ENCODE measurements at regions not wholly inside any gene's neighbourhood (a gene's known extent, or its start where the extent isn't known, plus 50 kb on each side); places are given as distances from the start of the nearest gene placed in this dataset.

DNA sequence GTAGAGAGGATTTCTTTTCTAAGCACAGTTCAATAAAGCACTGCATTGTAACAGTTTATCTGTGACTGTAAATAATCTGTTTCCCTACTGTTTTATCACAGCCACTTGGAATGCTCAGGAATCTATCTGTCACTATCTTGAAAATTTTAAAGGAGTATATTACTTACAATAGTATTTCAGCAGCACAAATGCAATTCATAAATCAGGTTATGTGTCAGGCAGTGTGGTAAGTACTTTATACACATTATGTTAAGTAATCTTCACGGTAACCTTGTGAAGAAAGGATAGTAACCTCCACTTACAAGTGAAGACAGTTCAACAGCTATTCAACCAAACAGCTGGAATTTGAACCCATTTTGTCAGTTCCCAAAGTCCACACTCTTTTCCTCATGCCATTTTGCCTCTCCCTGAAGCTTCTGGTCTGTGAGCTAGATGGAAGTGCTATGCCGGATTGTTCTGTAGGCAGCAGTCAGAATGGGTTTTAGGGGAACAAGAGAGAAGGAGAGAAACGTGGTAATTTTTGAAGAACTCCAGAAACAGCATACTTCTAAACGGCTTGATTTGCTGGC, 125.0 kb downstream of the KLF12 start:
- Histone ChIP-seq H3K27ac (no peak overlapping the region), H3K4me3 (no peak overlapping the region)

DNA sequence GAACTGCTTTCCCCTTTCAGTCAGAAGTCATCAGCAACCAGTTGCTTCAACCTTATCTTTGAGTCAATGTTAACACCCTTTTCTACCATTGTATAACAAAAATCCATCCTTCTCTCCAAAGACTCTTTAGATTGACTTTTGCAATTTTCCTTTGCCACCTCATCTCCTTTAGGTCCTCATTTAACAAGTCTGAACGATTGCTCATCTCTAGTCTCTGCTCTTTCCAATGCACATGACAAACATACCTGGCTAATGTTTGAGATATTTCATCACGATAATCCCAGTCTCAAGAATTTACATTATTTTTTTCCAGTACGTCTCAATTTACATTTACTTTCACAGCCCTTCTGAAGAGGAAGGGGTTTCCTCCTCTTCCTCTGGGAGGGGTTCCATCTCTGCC, 127.5 kb downstream of the KLF12 start:
- H3K27ac ChIP-seq, result no peak overlapping the region
- H3K4me3 ChIP-seq, result no peak overlapping the region

DNA sequence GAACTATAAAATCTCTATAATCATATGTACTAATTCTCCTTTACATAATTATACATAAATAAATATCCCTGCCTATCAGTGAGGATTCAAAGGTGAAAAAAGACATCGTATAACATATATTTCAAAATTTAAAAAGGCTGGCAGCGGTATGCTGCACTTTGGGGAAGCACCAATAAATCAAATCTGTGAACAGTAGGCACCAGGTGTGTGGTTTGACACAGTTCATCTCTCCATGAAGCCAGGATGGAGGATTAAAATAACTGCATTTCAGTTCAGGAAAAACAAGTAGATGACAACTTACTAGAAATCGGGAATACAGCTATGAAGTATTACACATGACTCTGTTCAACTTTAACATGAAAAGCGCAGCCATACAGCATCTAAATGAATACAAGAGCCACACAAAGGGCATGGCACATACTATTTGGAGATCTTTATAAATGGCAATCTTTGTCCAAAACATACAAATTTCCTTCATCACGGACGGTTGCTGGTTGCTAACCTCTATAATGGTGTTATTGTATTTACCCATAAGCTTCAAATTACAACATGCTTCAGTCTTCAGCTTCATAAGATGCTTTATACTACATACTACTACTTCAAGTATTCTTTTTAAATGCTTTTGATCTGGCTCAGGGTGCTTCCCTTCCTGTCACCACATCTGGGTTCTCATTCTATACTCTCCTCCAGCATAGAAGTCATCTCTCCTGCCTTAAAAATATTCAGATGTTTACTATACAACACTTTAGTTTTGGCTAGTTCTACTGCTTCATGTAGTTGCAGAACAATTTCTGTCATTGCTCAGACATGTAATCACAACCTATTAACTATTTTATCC, 128.7 kb downstream of the KLF12 start:
- Histone ChIP-seq H3K4me3 (no peak overlapping the region), H3K27ac (no peak overlapping the region)

DNA sequence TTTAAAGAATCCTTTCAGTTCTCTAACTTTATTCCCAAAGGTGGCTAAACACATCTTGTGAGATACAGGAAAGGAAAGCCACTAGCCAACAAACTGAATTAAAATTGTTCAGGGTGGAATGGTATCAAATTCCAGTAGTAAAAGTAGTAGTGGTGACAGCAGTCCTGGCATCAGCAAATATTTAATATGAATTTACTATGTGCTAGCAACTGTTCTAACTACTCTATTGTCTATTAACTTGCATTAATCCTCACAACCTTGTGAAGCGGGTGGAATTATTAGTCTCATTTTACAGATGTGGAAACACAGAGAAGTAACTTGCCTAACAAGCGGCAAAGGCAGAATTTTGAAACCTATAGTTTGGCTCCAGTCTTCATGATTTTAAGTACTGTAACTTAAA, 130.1 kb downstream of the KLF12 start:
- Histone ChIP-seq H3K27ac (no peak overlapping the region), H3K4me3 (no peak overlapping the region)

DNA sequence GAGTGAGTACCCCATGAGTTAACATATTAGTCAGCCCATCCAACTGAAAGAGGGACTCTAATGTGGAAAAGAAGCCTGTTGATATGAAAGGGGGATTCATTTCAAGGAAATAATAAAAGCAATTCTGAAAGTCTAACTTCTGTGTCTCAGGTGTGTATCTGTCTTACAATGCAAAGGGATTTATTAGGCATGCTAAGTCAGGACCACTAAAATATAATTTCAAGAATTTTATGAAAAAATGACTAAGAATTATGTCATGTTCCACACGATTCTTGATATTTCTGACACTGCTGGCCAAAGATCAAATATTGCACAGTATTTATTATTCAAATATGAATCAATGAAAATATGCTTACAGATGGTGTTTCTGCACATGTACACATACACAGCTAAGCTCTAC, 130.8 kb downstream of the KLF12 start:
- H3K27ac ChIP-seq, result no peak overlapping the region
- H3K4me3 ChIP-seq, result no peak overlapping the region

DNA sequence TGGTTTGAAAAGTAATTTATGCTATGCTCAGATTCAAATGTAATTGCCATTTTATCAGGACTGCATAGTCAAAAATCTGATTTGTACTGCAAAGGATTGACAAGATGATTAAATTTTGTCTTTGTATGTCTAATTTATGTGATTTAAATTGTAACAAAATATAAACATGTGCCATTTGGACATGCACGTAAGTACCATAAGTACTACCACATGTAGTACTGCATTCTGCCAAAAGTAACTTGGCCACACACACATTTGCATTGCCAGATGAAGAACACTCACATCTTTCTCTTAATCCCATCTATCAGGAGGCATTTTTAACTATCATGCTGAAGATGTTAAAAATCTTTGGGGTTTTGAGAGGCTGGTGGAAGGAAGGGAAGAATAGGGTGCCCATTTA, 133.3 kb downstream of the KLF12 start:
- Histone ChIP-seq H3K27ac (no peak overlapping the region), H3K4me3 (no peak overlapping the region)

DNA sequence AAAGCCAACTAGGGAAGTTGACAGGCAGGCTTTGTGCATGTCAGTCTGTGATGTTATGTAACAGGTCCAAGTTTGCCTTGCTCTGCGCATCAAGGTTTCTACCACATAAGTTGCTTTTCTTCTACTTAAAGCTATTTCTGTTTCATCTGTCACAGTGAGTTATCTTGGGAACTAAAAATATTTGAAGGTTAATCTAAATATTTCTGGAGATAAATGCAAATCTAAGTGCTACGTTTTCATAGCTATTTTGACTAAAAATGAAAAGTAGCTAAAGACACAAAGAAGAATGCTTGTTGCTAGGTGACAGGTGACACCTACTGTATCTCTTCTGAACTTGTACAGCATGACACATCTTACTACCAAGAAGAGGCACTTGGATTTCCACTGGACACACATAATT, 135.6 kb downstream of the KLF12 start:
- no peak overlapping the region for H3K4me3 ChIP-seq
- H3K27ac ChIP-seq, result no peak overlapping the region

DNA sequence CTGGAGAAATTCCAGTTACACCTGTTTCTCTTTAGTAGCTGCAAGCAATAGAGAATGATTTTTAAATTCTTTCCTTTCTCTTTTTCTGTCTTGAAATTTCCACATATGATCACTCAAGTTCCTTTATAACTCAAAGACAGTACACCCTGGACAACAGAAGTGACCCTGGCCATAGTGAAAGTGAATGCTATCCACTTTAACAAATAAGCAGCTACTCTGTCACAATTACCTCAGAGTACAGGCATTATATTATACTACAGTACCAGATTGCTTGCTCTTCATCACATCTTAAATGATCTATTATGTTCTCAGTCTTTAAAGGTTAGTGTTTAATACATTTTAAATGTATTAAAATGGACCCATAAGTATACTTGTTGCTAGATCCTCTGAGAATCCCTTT, 136.2 kb downstream of the KLF12 start:
- Histone ChIP-seq H3K27ac (no peak overlapping the region), H3K4me3 (no peak overlapping the region)

DNA sequence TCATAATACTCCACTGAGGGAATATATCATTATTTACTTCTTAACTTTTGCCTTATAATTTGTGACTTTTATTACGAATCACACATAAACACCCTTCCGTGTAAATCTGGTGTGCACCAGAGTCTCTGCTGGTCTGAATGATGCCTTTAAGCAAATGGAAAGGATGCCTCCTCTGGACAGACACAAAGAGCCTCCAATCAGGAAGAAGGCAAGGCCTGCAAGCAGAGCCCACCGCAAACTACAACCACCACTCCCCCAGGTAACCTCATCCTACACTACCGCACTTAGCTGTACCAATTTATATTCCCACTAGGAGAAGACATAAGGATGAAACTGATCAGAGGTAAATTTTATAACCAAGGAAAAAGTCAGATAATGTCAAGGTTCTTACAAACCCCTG, 137.6 kb downstream of the KLF12 start:
- Histone ChIP-seq H3K27ac (no peak overlapping the region), H3K4me3 (no peak overlapping the region)

DNA sequence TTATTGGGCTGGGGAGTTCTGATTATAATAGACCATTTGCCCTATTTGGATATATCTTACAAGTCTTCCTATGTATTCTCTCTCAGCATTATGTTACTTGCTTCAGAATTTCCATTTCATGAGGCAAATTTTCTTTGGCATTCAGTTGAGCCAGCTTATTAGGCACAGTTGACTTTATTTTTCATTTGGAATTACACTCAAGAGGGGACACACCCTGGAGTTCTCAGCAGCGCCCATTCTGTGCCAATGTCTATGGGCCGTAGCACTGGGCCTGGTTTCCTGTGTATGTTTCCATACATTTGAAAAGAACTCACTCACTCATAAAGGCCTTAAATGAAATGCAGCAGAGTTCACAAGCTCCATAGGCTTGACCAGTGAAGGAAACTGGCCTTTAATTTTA, 138.5 kb downstream of the KLF12 start:
- Histone ChIP-seq H3K27ac (no peak overlapping the region), H3K4me3 (no peak overlapping the region)

DNA sequence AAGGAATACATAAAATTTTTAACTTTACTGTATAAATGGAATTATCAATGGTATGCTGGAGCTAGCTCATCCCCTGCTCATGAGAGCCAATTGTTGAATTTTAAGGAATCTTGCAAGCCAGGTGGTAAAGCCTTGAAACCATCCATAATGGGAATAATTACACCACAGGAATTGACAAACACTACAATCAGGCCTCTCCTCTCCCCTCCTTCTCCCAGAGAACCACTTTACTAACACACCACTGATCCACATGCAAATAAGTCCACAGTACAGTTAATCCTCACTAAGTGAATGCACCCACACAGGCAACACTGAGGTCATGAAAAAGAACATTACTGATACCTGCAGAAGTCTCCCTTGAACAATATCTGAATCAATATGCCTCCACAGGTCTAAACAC, 140.5 kb downstream of the KLF12 start:
- Histone ChIP-seq H3K4me3 (no peak overlapping the region), H3K27ac (no peak overlapping the region)

DNA sequence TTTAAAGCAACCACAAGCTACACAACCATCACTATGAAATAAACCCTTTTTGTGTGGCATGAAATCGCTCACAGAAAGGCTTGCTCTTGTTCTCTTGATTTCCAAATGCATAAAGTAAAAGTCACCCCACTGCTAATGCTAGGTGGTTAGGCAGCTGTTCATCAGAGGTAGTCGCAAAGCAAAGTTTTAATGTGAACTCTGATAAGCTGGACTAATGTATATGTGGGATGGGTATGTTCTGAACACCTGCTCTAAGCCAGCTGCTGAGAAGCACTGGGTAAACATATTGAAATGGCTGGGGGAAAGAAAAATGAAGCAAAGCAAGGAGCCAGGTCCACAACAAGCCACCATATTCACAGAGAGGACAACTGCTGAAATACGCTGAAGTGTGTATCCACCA, 142.3 kb downstream of the KLF12 start:
- Histone ChIP-seq H3K4me3 (no peak overlapping the region), H3K27ac (no peak overlapping the region)

DNA sequence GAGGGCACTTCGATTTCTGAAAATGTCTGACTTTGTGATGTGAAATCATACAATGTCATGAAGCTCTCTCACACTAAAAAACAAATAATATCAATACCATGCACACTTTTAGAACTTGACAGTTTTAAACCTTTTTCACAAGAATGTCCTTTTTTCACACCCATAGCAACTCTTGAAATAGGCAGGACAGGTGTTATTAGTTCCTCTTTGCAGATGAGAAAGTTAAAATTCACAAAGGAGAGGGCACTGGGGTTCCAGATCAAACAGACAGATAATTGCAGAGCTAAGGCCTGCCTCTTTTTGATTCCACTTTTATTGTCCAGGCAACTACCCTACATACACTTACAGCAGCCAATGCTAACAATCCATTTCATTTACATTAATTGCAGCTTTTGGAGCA, 142.8 kb downstream of the KLF12 start:
- no peak overlapping the region for H3K27ac ChIP-seq

DNA sequence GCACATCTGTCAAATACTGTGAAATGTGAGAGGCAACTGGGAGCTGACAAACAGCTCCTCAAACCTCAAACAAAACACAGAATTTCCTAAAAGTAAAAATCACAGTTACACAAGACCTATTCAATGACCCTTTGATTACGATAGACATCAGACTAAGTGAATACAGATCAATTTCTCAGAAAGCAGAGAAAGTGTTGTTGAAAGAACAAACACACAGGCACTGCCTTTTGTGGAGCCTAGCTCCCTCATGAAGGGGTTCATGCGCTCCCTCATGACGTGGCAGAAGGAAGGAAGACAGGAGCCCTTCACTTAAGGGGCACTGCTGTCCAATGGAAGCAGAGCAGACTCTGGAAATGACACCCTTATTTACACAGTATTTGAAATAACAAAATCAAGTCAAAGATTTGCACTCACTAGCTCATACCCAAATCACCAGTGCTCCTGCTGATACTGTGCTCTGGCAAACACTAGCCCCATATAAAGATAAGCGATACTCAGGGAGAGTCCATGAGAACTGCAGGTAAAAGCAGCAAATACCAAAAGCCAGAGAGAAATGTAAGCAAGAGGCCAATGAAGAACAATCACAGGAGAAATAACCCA, 144.9 kb downstream of the KLF12 start:
- H3K27ac ChIP-seq, result no peak overlapping the region
- no peak overlapping the region for H3K4me3 ChIP-seq

More for the DNA sequence above, 142.8 kb downstream of the KLF12 start:
- H3K4me3 ChIP-seq, result no peak overlapping the region

DNA sequence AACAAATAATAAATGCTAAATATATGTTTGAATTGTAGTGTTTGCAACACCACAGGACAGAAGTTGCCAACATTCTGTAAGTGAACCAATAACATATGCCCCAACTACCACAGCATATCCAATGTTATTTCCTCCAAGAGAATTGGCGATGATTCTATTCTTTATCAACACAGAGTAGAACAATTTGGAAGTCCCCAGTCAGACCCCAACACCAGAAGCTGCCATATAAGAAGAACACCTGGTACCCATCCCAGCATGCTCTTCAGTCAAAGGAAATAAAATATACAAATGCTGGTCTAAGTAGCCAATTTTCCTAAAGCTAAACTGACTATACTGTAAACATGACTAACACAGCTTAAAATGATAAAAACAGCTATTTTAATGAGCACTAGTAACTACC, 145.7 kb downstream of the KLF12 start:
- H3K4me3 ChIP-seq, result no peak overlapping the region
- no peak overlapping the region for H3K27ac ChIP-seq

DNA sequence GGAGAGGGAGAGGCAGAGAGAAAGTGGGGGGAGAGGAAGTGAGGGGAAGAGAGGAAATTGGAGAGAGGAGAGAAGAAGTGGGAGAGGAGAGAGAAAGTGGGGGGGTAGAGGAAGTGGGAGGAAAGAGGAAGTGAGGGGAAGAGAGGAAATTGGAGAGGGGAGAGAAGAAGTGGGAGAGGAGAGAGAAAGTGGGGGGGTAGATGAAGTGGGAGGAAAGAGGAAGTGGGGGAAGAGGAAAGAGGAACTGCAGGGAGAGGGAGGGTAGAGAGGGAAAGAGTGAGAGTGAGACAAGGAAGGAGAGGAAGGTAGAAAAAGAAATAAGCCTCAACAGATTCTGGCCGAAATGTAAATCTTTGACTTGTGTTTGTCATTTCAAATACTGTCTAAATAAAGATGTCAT, 146.6 kb downstream of the KLF12 start:
- no peak overlapping the region for H3K27ac ChIP-seq

DNA sequence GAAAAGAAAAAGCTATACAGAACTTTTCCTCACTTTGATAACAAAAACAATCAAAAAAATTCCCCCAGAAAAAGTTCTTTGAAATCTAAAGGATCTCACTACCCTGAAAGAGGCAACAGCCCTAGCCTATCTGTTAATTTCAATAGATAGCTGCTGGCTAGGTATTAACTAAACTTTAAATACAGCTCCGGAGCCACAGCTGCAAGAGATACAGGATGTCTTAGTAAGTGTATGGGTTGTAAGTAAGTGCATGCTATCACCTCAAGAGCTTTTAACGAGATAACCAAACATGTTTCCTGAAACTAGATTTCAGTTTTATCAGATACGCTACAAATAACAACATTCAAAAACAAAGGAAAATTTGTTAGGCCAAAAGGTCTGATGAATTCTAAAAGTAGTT, 148.4 kb downstream of the KLF12 start:
- Histone ChIP-seq H3K4me3 (no peak overlapping the region), H3K27ac (no peak overlapping the region)

More for the DNA sequence above, 146.6 kb downstream of the KLF12 start:
- no peak overlapping the region for H3K4me3 ChIP-seq

DNA sequence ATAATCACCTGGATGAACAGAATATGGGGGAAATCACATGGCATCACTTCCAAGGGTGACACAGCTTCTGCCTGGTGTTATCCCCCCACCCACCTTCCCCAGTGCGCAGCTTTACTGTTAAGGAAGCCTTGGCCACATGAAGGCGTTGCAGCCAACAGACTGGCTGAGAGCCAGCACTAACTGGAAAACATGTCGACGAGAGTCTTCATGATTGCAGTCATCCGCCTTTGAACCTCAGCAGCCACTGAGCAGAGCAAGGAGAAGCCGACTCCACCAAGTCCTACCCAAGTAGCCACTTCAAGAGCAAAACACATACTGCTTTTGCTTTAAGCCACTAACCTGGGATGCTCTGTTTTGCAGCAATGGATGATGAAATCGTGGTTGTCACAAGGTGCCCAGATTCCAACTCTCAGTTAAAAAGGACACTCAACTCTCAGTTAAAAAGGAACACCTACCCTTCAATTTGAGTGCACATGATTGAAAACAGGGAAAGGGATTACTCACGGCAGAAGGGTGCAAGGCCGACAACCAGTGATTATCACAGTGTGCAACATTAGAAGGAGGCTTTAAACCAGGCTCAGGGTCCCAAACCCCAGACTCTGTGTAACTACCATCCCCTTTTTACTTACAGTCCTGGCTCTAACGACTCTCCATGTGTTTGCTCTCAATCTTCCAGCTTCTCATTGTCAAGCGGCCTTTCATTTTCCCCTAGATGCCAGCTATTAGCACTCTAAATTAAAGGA, 149.1 kb downstream of the KLF12 start:
- Histone ChIP-seq H3K27ac (peak overlapping the region in 1 of 21 experiments; percentile 8), H3K4me3 (no peak overlapping the region)

DNA sequence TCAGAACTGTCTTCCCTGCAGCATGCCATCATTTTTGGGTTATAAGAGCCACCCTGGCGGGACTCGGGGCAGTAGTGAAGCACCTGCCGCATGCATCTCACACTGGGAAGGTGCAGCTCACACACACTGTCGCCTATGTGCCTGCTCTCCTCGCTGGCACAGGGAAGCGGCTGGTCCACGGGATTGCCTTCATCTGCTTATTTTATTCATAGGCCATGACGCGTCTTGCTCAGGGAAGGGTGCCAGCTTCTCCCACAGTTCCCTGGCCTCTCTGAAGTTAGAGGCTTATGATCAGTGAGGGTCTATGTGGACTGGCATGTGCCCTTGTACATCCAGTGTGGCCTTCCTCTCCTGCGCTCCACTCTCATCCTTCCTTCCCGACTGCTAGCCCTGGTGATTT, 150.0 kb downstream of the KLF12 start:
- Histone ChIP-seq H3K27ac (no peak overlapping the region), H3K4me3 (no peak overlapping the region)

DNA sequence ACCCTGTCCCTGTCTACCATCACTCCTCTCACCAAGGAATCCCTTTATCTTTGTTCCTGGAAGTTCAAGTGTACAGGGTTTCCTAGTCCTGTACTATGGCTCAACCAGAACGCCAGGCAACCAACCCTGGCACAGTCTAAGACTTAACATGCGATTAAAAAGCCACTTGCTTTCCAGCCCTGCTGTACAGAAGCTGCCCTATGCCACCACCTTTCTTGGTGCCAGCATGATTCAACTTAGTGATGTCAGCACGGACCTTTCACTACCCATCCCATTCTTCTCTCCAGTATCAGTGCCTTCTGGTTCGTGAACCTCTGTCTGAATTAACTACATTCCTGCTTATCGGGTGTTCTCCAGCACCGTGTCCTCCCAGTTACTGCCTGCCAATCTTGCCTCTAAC, 151.1 kb downstream of the KLF12 start:
- no peak overlapping the region for H3K4me3 ChIP-seq
- no peak overlapping the region for H3K27ac ChIP-seq

DNA sequence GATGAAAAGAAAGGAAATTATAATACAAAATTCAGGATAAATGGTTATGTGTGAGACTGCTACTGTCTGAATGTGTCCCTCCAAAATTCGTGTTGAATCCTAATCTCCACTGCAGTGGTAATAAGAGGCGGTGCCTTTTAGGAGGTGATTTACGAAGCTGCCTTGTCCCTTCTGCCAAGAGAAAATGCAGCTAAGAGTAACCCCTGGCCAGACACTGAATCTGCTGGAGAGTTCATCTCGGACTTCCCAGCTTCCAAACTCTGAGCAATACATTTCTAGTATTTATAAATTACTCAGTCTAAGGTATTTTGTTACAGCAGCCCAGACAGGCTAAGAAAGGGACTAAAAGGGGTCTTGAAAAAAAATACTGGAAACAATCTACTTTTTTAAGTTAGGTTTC, 152.6 kb downstream of the KLF12 start:
- H3K4me3 ChIP-seq, result no peak overlapping the region
- no peak overlapping the region for H3K27ac ChIP-seq
